ENCODE measurements at regions not wholly inside any gene's neighbourhood (a gene's known extent, or its start where the extent isn't known, plus 50 kb on each side); places are given as distances from the start of the nearest gene placed in this dataset.
"Not testable (repeated sequence)": the region's sequence is repeated elsewhere in the genome, so short reads cannot be mapped to it uniquely, and the experiment has no call there.

DNA sequence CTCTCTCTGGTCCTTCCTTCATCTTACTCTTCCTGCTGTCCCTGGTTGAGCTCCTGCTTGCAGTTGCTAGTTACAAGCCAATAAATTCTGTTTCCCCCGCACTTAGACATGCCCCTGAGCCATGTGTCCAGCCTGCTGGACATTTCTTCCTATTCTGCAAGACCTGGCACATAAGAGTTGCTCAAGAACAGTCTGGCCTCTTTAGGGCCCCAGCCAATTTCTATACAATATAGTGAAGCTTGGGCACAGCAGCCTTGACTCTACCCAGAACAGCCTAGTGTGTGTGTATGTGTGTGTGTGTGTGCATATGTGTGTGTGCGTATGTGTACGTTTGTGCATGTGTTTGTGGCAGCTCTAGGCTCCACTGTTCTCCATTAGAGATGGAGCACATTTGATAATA lies 276.0 kb downstream of the CYRIA start:
- H3K27ac Mint-ChIP-seq: no peak overlapping the region
- H2BK120ac ChIP-seq (ENCODE audit: low read depth, low read length, poor library complexity, severe bottlenecking): no peak overlapping the region
- H2BK20ac ChIP-seq (ENCODE audit: low read depth, low read length, poor library complexity, severe bottlenecking): no peak overlapping the region
- no peaks in the 10 kb centered on the region for H3K9me3 ChIP-seq (ENCODE audit: control insufficient read depth, low read depth, low read length)
- H3K4ac ChIP-seq (ENCODE audit: low read depth, low read length): no peak overlapping the region
- no peak overlapping the region for H3K4me3 Mint-ChIP-seq
- no peak overlapping the region for H3K14ac ChIP-seq (ENCODE audit: insufficient read depth, low read length)
- no peaks in the 10 kb centered on the region for H3K79me2 ChIP-seq (ENCODE audit: insufficient read depth, low read length)
- no peak overlapping the region for H3T11ph ChIP-seq (ENCODE audit: low read length)
- no peak overlapping the region for H3K27ac ChIP-seq (ENCODE audit: insufficient read length, low read depth, low read length)
- WGBS (ENCODE audit: extremely low coverage, insufficient read length, low lambda C conversion rate): no CpG with 5 or more reads among the region's 3 CpGs
- H3K23me2 ChIP-seq (ENCODE audit: insufficient read length, low read depth, low read length, poor library complexity, severe bottlenecking): no peaks in the 10 kb centered on the region
- H2BK12ac ChIP-seq (ENCODE audit: insufficient read length, low read depth, low read length): no peak overlapping the region
- H2AK5ac ChIP-seq (ENCODE audit: insufficient read length, low read length): no peak overlapping the region
- H3K27me3 ChIP-seq (ENCODE audit: insufficient read depth, low read length): no peaks in the 10 kb centered on the region
- H4K91ac ChIP-seq (ENCODE audit: insufficient read length, low read depth, low read length): no peak overlapping the region
- no peak overlapping the region for H2BK15ac ChIP-seq (ENCODE audit: low read depth, low read length)
- H3K56ac ChIP-seq (ENCODE audit: insufficient read length, low read depth, low read length): no peak overlapping the region
- no peak overlapping the region for H2AFZ ChIP-seq (ENCODE audit: low read length)
- no peaks in the 10 kb centered on the region for H3K9me3 Mint-ChIP-seq
- H3K4me1 Mint-ChIP-seq: no peaks in the 10 kb centered on the region
- H4K5ac ChIP-seq (ENCODE audit: insufficient read length, low read depth, low read length): no peak overlapping the region
- no peak overlapping the region for H3K4me2 ChIP-seq (ENCODE audit: insufficient read depth, insufficient read length, low read length)
- DNase-seq: no peak
- no peak overlapping the region for H2BK5ac ChIP-seq (ENCODE audit: insufficient read length, low read length)
- no peaks in the 10 kb centered on the region for H4K20me1 ChIP-seq (ENCODE audit: control insufficient read depth, insufficient read depth, insufficient read length)
- H3K23ac ChIP-seq (ENCODE audit: insufficient read length, low read depth, low read length): no peak overlapping the region
- no peak overlapping the region for H3K9ac ChIP-seq (ENCODE audit: extremely low read depth, insufficient read length, low read length)
- TF ChIP-seq CTCF (conservative IDR thresholded peaks at IDR 0.05): no peak
- peaks cover 2% of the 10 kb centered on the region; the same call in 1 of the 2 replicates for H3K27me3 Mint-ChIP-seq (ENCODE audit: low read depth)
- H3K18ac ChIP-seq (ENCODE audit: insufficient read length, low read depth, low read length): no peak overlapping the region
- H3K4me1 ChIP-seq (ENCODE audit: insufficient read depth, low read length): no peaks in the 10 kb centered on the region
- H4K8ac ChIP-seq (replicated peaks; ENCODE audit: insufficient read length, low read depth, low read length): no peak overlapping the region
- H3K36me3 Mint-ChIP-seq (ENCODE audit: insufficient read depth in 1 of 3, low read depth in 3 of 3): no peaks in the 10 kb centered on the region
- H3K79me1 ChIP-seq (ENCODE audit: insufficient read depth, low read depth, low read length, poor library complexity, severe bottlenecking): no peaks in the 10 kb centered on the region

DNA sequence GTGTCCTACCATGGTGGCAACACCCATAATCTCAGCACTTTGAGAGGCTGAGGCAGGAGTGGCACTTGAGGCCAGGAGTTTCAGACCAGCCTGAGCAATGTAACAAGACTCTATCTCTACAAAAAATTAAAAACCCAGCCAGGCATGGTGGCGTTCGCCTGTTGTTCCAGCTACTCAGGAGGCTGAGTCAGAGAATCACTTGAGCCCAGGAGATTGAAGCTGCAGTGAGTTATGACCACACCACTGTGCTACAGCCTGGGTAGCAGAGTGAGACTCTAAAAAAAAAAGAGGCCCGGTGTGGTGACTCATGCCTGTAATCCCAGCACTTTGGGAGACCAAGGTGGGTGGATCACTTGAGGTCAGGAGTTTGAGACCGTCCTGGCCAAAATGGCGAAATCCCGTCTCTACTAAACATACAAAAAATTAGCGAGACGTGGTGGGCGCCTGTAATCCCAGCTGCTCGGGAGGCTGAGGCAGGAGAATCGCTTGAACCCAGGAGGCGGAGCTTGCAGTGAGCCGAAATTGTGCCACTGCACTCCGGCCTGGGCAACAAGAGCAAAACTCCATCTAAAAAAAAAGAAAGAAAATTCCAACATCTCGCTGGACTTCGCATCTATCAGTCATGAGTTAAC lies 277.3 kb downstream of the CYRIA start:
- H3K4me3 Mint-ChIP-seq; H3K23ac ChIP-seq (ENCODE audit: insufficient read length, low read depth, low read length); H3T11ph ChIP-seq (ENCODE audit: low read length); H4K8ac ChIP-seq (replicated peaks; ENCODE audit: insufficient read length, low read depth, low read length); H3K14ac ChIP-seq (ENCODE audit: insufficient read depth, low read length); H2BK20ac ChIP-seq (ENCODE audit: low read depth, low read length, poor library complexity, severe bottlenecking); H3K79me1 ChIP-seq (ENCODE audit: insufficient read depth, low read depth, low read length, poor library complexity, severe bottlenecking); H3K27me3 Mint-ChIP-seq (ENCODE audit: low read depth); H2AK5ac ChIP-seq (ENCODE audit: insufficient read length, low read length); H3K9me3 Mint-ChIP-seq; H3K9me3 ChIP-seq (ENCODE audit: control insufficient read depth, low read depth, low read length); H4K20me1 ChIP-seq (ENCODE audit: control insufficient read depth, insufficient read depth, insufficient read length); H3K27me3 ChIP-seq (ENCODE audit: insufficient read depth, low read length); H4K91ac ChIP-seq (ENCODE audit: insufficient read length, low read depth, low read length); H2BK5ac ChIP-seq (ENCODE audit: insufficient read length, low read length); H2AFZ ChIP-seq (ENCODE audit: low read length); H3K9ac ChIP-seq (ENCODE audit: extremely low read depth, insufficient read length, low read length); H3K4me1 ChIP-seq (ENCODE audit: insufficient read depth, low read length); H3K4me1 Mint-ChIP-seq; H3K23me2 ChIP-seq (ENCODE audit: insufficient read length, low read depth, low read length, poor library complexity, severe bottlenecking); H3K79me2 ChIP-seq (ENCODE audit: insufficient read depth, low read length); H4K5ac ChIP-seq (ENCODE audit: insufficient read length, low read depth, low read length); H3K56ac ChIP-seq (ENCODE audit: insufficient read length, low read depth, low read length); H2BK15ac ChIP-seq (ENCODE audit: low read depth, low read length); H3K27ac ChIP-seq (ENCODE audit: insufficient read length, low read depth, low read length); DNase-seq; H3K27ac Mint-ChIP-seq; H3K36me3 Mint-ChIP-seq (ENCODE audit: insufficient read depth in 1 of 3, low read depth in 3 of 3); H3K4me2 ChIP-seq (ENCODE audit: insufficient read depth, insufficient read length, low read length); H3K4ac ChIP-seq (ENCODE audit: low read depth, low read length); H2BK12ac ChIP-seq (ENCODE audit: insufficient read length, low read depth, low read length); H2BK120ac ChIP-seq (ENCODE audit: low read depth, low read length, poor library complexity, severe bottlenecking); H3K18ac ChIP-seq (ENCODE audit: insufficient read length, low read depth, low read length): not testable (repeated sequence)
- WGBS (ENCODE audit: extremely low coverage, insufficient read length, low lambda C conversion rate): no CpG with 5 or more reads among the region's 16 CpGs

Measured in H9 (cell line).